Activated B cell treated with CpG ODN at 0.5 μM for 24 hours (primary cell): ENCODE measurements at regions not wholly inside any gene's neighbourhood (a gene's known extent, or its start where the extent isn't known, plus 50 kb on each side); places are given as distances from the start of the nearest gene placed in this dataset.
"Not testable (repeated sequence)": the region's sequence is repeated elsewhere in the genome, so short reads cannot be mapped to it uniquely, and the experiment has no call there.

Experiments
- ATAC-seq: fragments of 200-7000 bp; cut with Tn5 transposase; one replicate; pipeline ENCODE4 v1.10.0; 2021; ENCODE audit warnings: low read depth, mild to moderate bottlenecking, moderate library complexity
- CTCF ChIA-PET: fragments of 350-600 bp; sonication (Branson Sonifier 250); formaldehyde crosslinking; loops from one replicate; lab custom pipeline; 2021; ENCODE audit warnings: antibody characterized with exemption; lab: Charles Lee
- POLR2A ChIA-PET: fragments of 350-600 bp; sonication (Branson Sonifier 250); formaldehyde crosslinking; loops from one replicate; lab custom pipeline; 2021; ENCODE audit warnings: antibody characterized with exemption; lab: Charles Lee
- DNase-seq: peaks from one replicate; pipeline ENCODE4 v3.0.0; 2022
- H3K27ac Mint-ChIP-seq: one replicate; pipeline ENCODE4 v1.8.0; 2020; ENCODE audit warnings: mixed read lengths
- H3K27me3 Mint-ChIP-seq: one replicate; pipeline ENCODE4 v1.8.0; 2021; ENCODE audit warnings: mixed read lengths
- H3K36me3 Mint-ChIP-seq: one replicate; pipeline ENCODE4 v1.8.0; 2021; ENCODE audit warnings: low read depth, mixed read lengths
- H3K4me1 Mint-ChIP-seq: one replicate; pipeline ENCODE4 v1.8.0; 2021; ENCODE audit warnings: mixed read lengths
- H3K4me3 Mint-ChIP-seq: one replicate; pipeline ENCODE4 v1.8.0; 2020; ENCODE audit warnings: mild to moderate bottlenecking, mixed read lengths
- H3K9me3 Mint-ChIP-seq: one replicate; pipeline ENCODE4 v1.8.0; 2020; ENCODE audit warnings: mixed read lengths
- intact Hi-C: fragments of 100-400 bp; cut with micrococcal nuclease; formaldehyde crosslinking; loops from one replicate; pipeline ENCODE4 v1.15.1; 2024
- TF ChIP-seq, protein P1 (sequence below): fragments of 200-600 bp; IDR thresholded peaks from one replicate; pipeline ENCODE4 v1.8.0; 2022; ENCODE audit warnings: antibody characterized with exemption, mild to moderate bottlenecking

DNA sequence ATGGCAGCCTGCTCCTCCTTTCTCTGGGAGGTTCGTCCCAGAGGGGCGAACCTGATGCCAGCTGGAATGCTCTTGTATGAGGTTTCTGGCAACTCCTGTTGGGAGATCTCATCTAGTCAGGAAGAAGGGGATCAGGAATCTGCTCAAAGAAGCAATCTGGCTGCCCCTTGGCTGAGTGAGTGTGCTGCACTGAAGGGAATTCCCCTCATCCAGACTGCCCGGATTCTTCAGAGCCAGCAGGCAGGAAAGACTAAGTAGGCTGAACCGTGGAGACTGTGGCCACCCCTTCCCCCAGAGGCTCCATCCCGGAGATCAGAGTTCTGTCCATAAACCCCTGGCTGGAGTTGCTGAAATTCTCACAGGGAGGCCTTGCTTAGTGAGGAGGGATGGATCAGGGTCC, 476.0 kb downstream of the CSNK1G3 start:
- no peaks in the 10 kb centered on the region for H3K36me3 Mint-ChIP-seq
- H3K9me3 Mint-ChIP-seq: peaks cover 16% of the 10 kb centered on the region
- intact Hi-C loops: no loop called here
- DNase-seq: no peak
- no peaks in the 10 kb centered on the region for H3K4me1 Mint-ChIP-seq
- ChIA-PET POLR2A (no interaction called here), CTCF (no interaction called here)
- no peak overlapping the region for H3K27ac Mint-ChIP-seq
- H3K27me3 Mint-ChIP-seq: no peaks in the 10 kb centered on the region
- H3K4me3 Mint-ChIP-seq: no peak overlapping the region
- ATAC-seq: no peak
- TF ChIP-seq, protein P1, sequence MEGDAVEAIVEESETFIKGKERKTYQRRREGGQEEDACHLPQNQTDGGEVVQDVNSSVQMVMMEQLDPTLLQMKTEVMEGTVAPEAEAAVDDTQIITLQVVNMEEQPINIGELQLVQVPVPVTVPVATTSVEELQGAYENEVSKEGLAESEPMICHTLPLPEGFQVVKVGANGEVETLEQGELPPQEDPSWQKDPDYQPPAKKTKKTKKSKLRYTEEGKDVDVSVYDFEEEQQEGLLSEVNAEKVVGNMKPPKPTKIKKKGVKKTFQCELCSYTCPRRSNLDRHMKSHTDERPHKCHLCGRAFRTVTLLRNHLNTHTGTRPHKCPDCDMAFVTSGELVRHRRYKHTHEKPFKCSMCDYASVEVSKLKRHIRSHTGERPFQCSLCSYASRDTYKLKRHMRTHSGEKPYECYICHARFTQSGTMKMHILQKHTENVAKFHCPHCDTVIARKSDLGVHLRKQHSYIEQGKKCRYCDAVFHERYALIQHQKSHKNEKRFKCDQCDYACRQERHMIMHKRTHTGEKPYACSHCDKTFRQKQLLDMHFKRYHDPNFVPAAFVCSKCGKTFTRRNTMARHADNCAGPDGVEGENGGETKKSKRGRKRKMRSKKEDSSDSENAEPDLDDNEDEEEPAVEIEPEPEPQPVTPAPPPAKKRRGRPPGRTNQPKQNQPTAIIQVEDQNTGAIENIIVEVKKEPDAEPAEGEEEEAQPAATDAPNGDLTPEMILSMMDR: no peak

DNA sequence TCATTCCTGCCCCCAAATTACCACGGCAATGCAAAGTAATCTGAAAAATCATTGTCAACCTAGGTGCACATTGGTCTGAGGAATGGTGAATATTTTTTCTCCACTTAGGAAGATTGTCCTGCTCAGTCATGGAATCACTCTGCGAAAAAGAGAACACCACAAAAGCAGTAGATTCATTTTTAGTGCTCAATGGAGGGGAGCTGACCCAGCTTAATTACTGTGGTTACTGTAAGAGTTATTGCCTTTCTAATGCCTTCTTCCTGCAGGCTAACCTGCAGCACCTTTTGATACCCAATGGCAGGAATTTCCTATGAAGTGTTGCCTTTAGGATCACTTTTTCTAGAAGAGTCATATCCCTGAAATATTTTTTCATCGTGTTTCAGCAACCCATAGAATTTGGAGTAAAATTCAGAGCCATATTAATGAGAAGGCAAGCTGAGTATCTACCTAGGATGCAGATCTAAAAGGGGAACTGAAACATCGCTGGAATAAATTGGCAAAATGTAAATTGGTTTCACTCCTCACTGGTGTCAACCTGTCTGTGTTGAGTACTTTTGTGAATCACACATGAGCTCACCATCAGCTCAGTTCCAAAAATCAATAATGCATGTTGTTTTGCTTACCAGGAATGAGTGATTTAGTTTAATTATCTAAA, 464.5 kb downstream of the CSNK1G3 start:
- TF ChIP-seq, protein P1: no peak
- peaks cover 11% of the 10 kb centered on the region for H3K9me3 Mint-ChIP-seq
- no peak overlapping the region for H3K4me3 Mint-ChIP-seq
- no peaks in the 10 kb centered on the region for H3K36me3 Mint-ChIP-seq
- no peak for DNase-seq
- peak; percentile 90 for ATAC-seq
- CTCF ChIA-PET: interaction anchor here (0.6 kb wide), 1 partner anchor 772 kb away, joined by 3 read pairs; no protein-coding TSS in a partner anchor
- intact Hi-C loops: loop anchor here (1.0 to 10.0 kb wide), 3 partner anchors 58 to 188 kb away; no protein-coding TSS in a partner anchor
- no peaks in the 10 kb centered on the region for H3K27me3 Mint-ChIP-seq
- peaks cover 30% of the 10 kb centered on the region for H3K4me1 Mint-ChIP-seq
- H3K27ac Mint-ChIP-seq: no peak overlapping the region
- POLR2A ChIA-PET: interaction anchor here (0.7 to 1.2 kb wide), 3 partner anchors 59 to 81 kb away, joined by 3 to 4 read pairs (median 3); no protein-coding TSS in a partner anchor

DNA sequence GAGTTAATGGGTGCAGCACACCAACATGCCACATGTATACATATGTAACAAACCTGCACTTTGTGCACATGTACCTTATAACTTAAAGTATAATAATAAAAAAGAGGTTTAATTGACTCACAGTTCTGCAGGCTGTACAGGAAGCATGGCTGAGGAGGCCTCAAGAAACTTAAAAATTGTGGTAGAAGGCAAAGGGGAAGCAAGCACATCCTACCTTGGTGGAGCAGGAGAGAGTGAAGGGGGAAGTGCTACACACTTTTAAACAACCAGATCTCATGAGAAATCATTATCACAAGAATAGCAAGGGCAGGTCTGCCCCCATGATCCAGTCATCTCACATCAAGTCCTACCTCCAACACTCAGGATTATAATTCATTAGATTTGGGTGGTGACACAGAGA, 463.5 kb downstream of the CSNK1G3 start:
- peak; percentile 35 for ATAC-seq
- intact Hi-C loops: loop anchor here (10.0 kb wide), 1 partner anchor 189 kb away; no protein-coding TSS in a partner anchor
- H3K9me3 Mint-ChIP-seq: peaks cover 11% of the 10 kb centered on the region
- DNase-seq, H3K4me3 Mint-ChIP-seq, H3K27me3 Mint-ChIP-seq, H3K27ac Mint-ChIP-seq, H3K36me3 Mint-ChIP-seq, POLR2A ChIA-PET, CTCF ChIA-PET: not testable (repeated sequence)
- peaks cover 30% of the 10 kb centered on the region for H3K4me1 Mint-ChIP-seq

DNA sequence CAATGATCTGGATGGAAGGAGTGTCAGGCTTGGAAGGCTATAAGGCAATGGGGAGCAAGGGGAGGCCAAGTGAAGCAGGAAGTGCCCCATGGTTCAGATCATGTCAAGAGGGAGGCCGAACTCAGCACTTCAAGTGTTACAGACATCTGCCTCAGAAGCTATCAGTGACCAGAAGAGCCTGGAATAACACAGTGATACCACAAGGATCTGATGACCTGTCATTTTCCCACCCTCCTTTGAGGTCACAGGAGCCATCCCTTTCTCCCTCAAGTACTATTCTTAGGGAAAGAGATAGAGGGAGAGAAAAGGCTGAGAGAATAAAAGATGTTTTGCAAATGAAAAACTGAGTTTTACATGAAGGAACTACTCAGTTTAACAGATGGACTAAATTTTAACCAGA, 454.8 kb downstream of the CSNK1G3 start:
- ATAC-seq (no peak), DNase-seq (no peak)
- peaks cover 3% of the 10 kb centered on the region for H3K9me3 Mint-ChIP-seq
- ChIA-PET POLR2A (no interaction called here), CTCF (no interaction called here)
- no peak overlapping the region for H3K27ac Mint-ChIP-seq
- no peaks in the 10 kb centered on the region for H3K36me3 Mint-ChIP-seq
- intact Hi-C loops: no loop called here
- TF ChIP-seq, protein P1: no peak
- H3K4me3 Mint-ChIP-seq: no peak overlapping the region
- H3K27me3 Mint-ChIP-seq: no peaks in the 10 kb centered on the region
- no peaks in the 10 kb centered on the region for H3K4me1 Mint-ChIP-seq

DNA sequence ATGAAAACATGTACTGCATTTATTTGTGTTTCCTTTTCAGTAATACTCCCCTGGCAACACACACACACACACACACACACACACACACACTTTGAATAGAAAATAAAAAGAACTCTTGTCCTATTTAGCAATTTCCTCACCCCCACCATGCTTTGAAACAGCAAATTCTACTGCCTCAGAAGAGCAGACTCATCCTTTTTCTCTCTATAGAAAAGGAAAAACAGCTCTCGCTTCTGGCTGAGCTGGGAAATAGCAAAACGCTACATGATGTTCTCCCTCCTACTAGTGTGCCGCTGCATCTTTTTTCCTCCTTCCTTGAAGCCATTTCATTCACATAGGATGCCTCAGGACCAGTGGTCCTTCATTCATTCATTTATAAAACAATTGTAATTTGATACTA, 453.6 kb downstream of the CSNK1G3 start:
- intact Hi-C loops: no loop called here
- H3K36me3 Mint-ChIP-seq: no peaks in the 10 kb centered on the region
- POLR2A ChIA-PET: no interaction called here

More for the DNA sequence above, 453.6 kb downstream of the CSNK1G3 start:
- Mint-ChIP-seq H3K4me1 (no peaks in the 10 kb centered on the region), H3K4me3 (no peak overlapping the region), H3K27ac (no peak overlapping the region), H3K27me3 (no peaks in the 10 kb centered on the region), H3K9me3 (peaks cover 3% of the 10 kb centered on the region)
- TF ChIP-seq, protein P1: no peak
- DNase-seq: no peak
- no peak for ATAC-seq
- CTCF ChIA-PET: no interaction called here
